Trophoblast cell (in vitro differentiated cells and primary cell): ENCODE measurements at regions not wholly inside any gene's neighbourhood (a gene's known extent, or its start where the extent isn't known, plus 50 kb on each side); places are given as distances from the start of the nearest gene placed in this dataset.

ENCODE experiments used
- DNase-seq, 2 donors: peaks; one replicate each; pipeline ENCODE4 v3.0.0-alpha.2; 2016
- H2AFZ ChIP-seq: 2 replicates; pipeline ENCODE4 v1.6.1; 2013; ENCODE audit warnings: low read length, moderate library complexity, mild to moderate bottlenecking; ENCODE audit not compliant: insufficient read depth, poor library complexity
- H2AK5ac ChIP-seq: 2 replicates; pipeline ENCODE4 v1.6.1; 2013; ENCODE audit warnings: mild to moderate bottlenecking, low read length
- H2BK120ac ChIP-seq: 2 replicates; pipeline ENCODE4 v1.6.1; 2013; ENCODE audit warnings: low read length, mild to moderate bottlenecking, moderate library complexity; ENCODE audit not compliant: insufficient read depth, poor library complexity
- H2BK12ac ChIP-seq: 2 replicates; pipeline ENCODE4 v1.6.1; 2013; ENCODE audit warnings: mild to moderate bottlenecking, low read length, moderate library complexity
- H2BK5ac ChIP-seq: 2 replicates; pipeline ENCODE4 v1.6.1; 2013; ENCODE audit warnings: low read length, low read depth, moderate library complexity, mild to moderate bottlenecking; ENCODE audit not compliant: poor library complexity
- H3K14ac ChIP-seq: 2 replicates; pipeline ENCODE4 v1.6.1; 2013; ENCODE audit warnings: mild to moderate bottlenecking, low read length
- H3K18ac ChIP-seq: 2 replicates; pipeline ENCODE4 v1.6.1; 2013; ENCODE audit warnings: mild to moderate bottlenecking, low read length
- H3K23ac ChIP-seq: 2 replicates; pipeline ENCODE4 v1.6.1; 2013; ENCODE audit warnings: low read length
- H3K27ac ChIP-seq: 2 replicates; pipeline ENCODE4 v1.5.1; 2013; ENCODE audit warnings: low read depth, mild to moderate bottlenecking, inconsistent platforms, low read length, moderate library complexity
- H3K27me3 ChIP-seq: 2 replicates; pipeline ENCODE4 v1.6.1; 2013; ENCODE audit warnings: inconsistent platforms, mild to moderate bottlenecking, low read length, moderate library complexity; ENCODE audit not compliant: insufficient read depth
- H3K36me3 ChIP-seq, 2 experiments: 1 replicate in 1 of 2; 2 replicates in 1 of 2; pipeline ENCODE4 v1.6.1; 2013; ENCODE audit warnings: low read length in 2 of 2, mild to moderate bottlenecking in 2 of 2, moderate library complexity in 1 of 2; ENCODE audit not compliant: insufficient read depth in 2 of 2, control insufficient read depth in 1 of 2
- H3K4ac ChIP-seq: 2 replicates; pipeline ENCODE4 v1.6.1; 2013; ENCODE audit warnings: low read depth, mild to moderate bottlenecking, low read length, moderate library complexity
- H3K4me1 ChIP-seq, 2 experiments: 1 replicate in 1 of 2; 2 replicates in 1 of 2; pipeline ENCODE4 v1.6.1; 2013; ENCODE audit warnings: low read length in 2 of 2, mild to moderate bottlenecking in 2 of 2, moderate library complexity in 1 of 2; ENCODE audit not compliant: insufficient read depth in 2 of 2, control insufficient read depth in 1 of 2
- H3K4me2 ChIP-seq: 2 replicates; pipeline ENCODE4 v1.6.1; 2013; ENCODE audit warnings: inconsistent platforms, mild to moderate bottlenecking, low read length, moderate library complexity
- H3K4me3 ChIP-seq: 2 replicates; pipeline ENCODE4 v1.5.1; 2013; ENCODE audit warnings: mild to moderate bottlenecking, low read depth, low read length, inconsistent platforms
- H3K79me1 ChIP-seq: one replicate; pipeline ENCODE4 v1.6.1; 2013; ENCODE audit warnings: low read length
- H3K79me2 ChIP-seq: 2 replicates; pipeline ENCODE4 v1.6.1; 2013; ENCODE audit warnings: low read length, mild to moderate bottlenecking; ENCODE audit not compliant: control insufficient read depth, insufficient read depth, poor library complexity
- H3K9ac ChIP-seq: 2 replicates; pipeline ENCODE4 v1.6.1; 2013; ENCODE audit warnings: mild to moderate bottlenecking, low read length
- H3K9me3 ChIP-seq: 2 replicates; pipeline ENCODE4 v1.6.1; 2013; ENCODE audit warnings: low read depth, mild to moderate bottlenecking, control low read depth, inconsistent platforms, low read length; ENCODE audit not compliant: insufficient read depth
- H4K12ac ChIP-seq: 2 replicates; pipeline ENCODE4 v1.6.1; 2013; ENCODE audit warnings: low read depth, mild to moderate bottlenecking, low read length, moderate library complexity
- H4K8ac ChIP-seq: 2 replicates; pipeline ENCODE4 v1.6.1; 2013; ENCODE audit warnings: low read depth, mild to moderate bottlenecking, low read length, moderate library complexity
- H4K91ac ChIP-seq: one replicate; pipeline ENCODE4 v1.6.1; 2013; ENCODE audit warnings: low read depth, mild to moderate bottlenecking, low read length, moderate library complexity
- WGBS: extraction: QIAGEN DNeasy Blood & Tissue Kit; methylation state at CpG from one replicate; pipeline ENCODE4 v1.1.7; 2013; ENCODE audit warnings: missing lambda C conversion rate; ENCODE audit not compliant: insufficient read length, insufficient coverage; ENCODE audit errors: extremely low coverage; 5-methylcytosine and 5-hydroxymethylcytosine counted together

DNA sequence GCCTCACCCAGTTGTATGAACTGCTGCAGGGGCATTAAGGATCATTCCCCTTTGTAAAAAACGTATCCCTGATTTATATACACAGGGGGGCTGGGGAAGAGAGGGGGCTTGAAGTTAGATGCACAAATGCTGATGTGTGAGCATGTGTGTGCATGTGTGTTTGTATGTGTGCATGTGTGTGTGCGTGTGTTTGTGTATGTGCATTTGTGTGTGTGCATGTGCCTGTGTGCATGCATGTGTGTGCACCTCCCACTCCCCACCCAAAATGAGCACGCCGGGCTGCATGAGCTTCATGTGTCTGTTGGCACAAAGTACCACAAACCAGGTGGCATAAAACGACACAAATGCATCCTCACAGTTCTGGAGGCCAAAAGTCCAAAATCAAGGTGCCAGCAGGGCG, 1315.2 kb downstream of the TBC1D22A start:
- Histone ChIP-seq H3K79me1 (no peaks in the 10 kb centered on the region), H2BK5ac (no peak overlapping the region), H3K9ac (no peak overlapping the region), H4K8ac (no peak overlapping the region), H2BK12ac (no peak overlapping the region), H3K4me1 (no peaks in the 10 kb centered on the region), H3K79me2 (no peaks in the 10 kb centered on the region), H3K27ac (no peak overlapping the region), H3K14ac (no peak overlapping the region), H3K27me3 (no peaks in the 10 kb centered on the region), H3K4ac (no peak overlapping the region), H3K18ac (no peak overlapping the region), H2AFZ (no peak overlapping the region), H4K12ac (no peak overlapping the region), H3K23ac (no peak overlapping the region), H3K36me3 (no peaks in the 10 kb centered on the region), H3K9me3 (no peaks in the 10 kb centered on the region), H3K4me3 (no peak overlapping the region), H4K91ac (no peak overlapping the region), H3K4me2 (no peak overlapping the region), H2AK5ac (no peak overlapping the region), H2BK120ac (no peak overlapping the region)
- DNase-seq, result no peak
- no CpG with 5 or more reads among the region's 6 CpGs for WGBS

DNA sequence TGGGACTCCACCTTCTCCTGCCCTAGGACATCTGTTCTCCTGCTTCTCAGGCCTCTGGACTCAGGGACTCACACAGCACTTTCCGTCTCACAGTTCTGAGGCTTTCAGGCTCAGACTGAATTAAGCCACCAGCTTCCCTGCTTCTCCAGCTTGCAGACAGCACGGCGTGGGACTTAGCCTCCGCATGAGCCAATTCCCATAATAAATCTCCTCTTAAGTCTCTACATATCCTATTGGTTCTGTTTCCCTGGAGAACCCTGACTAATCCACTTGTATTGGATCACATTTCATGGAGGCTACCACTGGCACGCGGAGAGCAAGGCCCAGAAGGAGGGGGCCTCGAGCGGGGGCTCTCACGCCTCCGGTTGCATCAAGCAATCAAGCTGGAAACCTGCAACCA, 1313.6 kb downstream of the TBC1D22A start:
- no peak overlapping the region for H2BK120ac ChIP-seq
- H3K9me3 ChIP-seq, result peaks cover 2% of the 10 kb centered on the region
- no peak overlapping the region for H3K4ac ChIP-seq
- H3K79me2 ChIP-seq, result no peaks in the 10 kb centered on the region
- H3K9ac ChIP-seq, result no peak overlapping the region
- no peak overlapping the region for H4K91ac ChIP-seq
- H3K36me3 ChIP-seq, result no peaks in the 10 kb centered on the region
- no peak overlapping the region for H3K18ac ChIP-seq
- H3K79me1 ChIP-seq, result no peaks in the 10 kb centered on the region
- WGBS, result no CpG with 5 or more reads among the region's 10 CpGs
- H4K12ac ChIP-seq, result no peak overlapping the region
- DNase-seq, result no peak
- no peak overlapping the region for H3K4me2 ChIP-seq
- H3K27me3 ChIP-seq, result no peaks in the 10 kb centered on the region
- H4K8ac ChIP-seq, result no peak overlapping the region
- H3K4me1 ChIP-seq, result no peaks in the 10 kb centered on the region
- H3K27ac ChIP-seq, result no peak overlapping the region
- H2AFZ ChIP-seq, result no peak overlapping the region
- no peak overlapping the region for H2BK5ac ChIP-seq
- H3K4me3 ChIP-seq, result no peak overlapping the region
- no peak overlapping the region for H2AK5ac ChIP-seq
- H3K23ac ChIP-seq, result no peak overlapping the region
- H3K14ac ChIP-seq, result no peak overlapping the region
- H2BK12ac ChIP-seq, result no peak overlapping the region

DNA sequence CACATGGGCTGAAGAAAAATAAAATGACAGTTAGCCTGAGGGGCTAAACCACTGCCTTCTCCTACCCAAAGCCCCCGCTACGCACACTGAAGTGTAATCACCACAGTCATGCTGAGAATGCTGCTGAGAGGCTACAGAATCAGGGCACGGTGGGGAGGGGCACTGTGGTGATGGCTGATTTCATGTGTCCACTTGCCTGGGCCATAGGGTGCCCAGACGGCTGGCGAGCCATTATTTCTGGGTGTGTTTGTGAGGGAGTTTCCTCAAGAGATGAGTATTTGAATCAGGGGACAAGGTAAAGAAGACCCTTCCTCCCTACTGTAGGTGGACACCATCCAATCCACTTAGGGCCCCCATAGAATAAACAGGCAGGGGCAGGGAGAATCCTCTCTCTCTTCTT, 1313.2 kb downstream of the TBC1D22A start:
- H3K79me2 ChIP-seq, result no peaks in the 10 kb centered on the region
- H3K18ac ChIP-seq, result no peak overlapping the region
- no peak overlapping the region for H3K23ac ChIP-seq
- H3K36me3 ChIP-seq, result no peaks in the 10 kb centered on the region
- no peak overlapping the region for H3K4me2 ChIP-seq
- peaks cover 2% of the 10 kb centered on the region for H3K9me3 ChIP-seq
- H4K91ac ChIP-seq, result no peak overlapping the region
- H3K27me3 ChIP-seq, result no peaks in the 10 kb centered on the region
- H2BK12ac ChIP-seq, result no peak overlapping the region
- H3K9ac ChIP-seq, result no peak overlapping the region
- H4K12ac ChIP-seq, result no peak overlapping the region
- no peaks in the 10 kb centered on the region for H3K79me1 ChIP-seq
- no peak overlapping the region for H3K4ac ChIP-seq
- no CpG with 5 or more reads among the region's 5 CpGs for WGBS
- no peaks in the 10 kb centered on the region for H3K4me1 ChIP-seq
- H3K4me3 ChIP-seq, result no peak overlapping the region
- no peak overlapping the region for H3K27ac ChIP-seq
- no peak overlapping the region for H2BK120ac ChIP-seq
- no peak overlapping the region for H2AFZ ChIP-seq
- no peak overlapping the region for H2BK5ac ChIP-seq
- H3K14ac ChIP-seq, result no peak overlapping the region
- DNase-seq, result no peak
- H2AK5ac ChIP-seq, result no peak overlapping the region
- H4K8ac ChIP-seq, result no peak overlapping the region

DNA sequence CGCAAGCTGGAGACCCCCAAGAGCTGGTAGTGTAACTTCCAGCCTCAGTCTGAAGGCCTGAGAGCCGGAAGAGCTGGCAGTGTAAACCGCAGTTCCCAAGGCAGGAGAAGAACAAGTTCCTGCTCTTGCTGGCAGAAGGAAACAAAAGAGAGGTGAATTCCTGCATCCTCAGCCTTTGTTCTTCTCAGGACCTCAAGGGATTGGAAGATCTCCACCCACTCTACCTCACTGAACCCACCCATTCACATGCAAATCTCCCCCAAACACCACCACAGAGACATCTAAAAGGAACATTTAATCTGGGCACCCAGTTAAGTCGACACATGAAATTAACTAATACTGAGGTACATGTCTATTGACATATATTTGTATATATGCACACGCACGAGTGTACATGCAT, 1310.3 kb downstream of the TBC1D22A start:
- Histone ChIP-seq H2AFZ (no peak overlapping the region), H2AK5ac (no peak overlapping the region), H3K27me3 (no peaks in the 10 kb centered on the region), H2BK5ac (no peak overlapping the region), H3K79me2 (no peaks in the 10 kb centered on the region), H2BK12ac (no peak overlapping the region), H3K4me3 (no peak overlapping the region), H3K9me3 (peaks cover 6% of the 10 kb centered on the region), H3K4me2 (no peak overlapping the region), H3K4ac (no peak overlapping the region), H3K18ac (no peak overlapping the region), H2BK120ac (no peak overlapping the region), H3K4me1 (no peaks in the 10 kb centered on the region), H3K79me1 (no peaks in the 10 kb centered on the region), H4K8ac (no peak overlapping the region), H3K27ac (no peak overlapping the region), H3K23ac (no peak overlapping the region), H4K12ac (no peak overlapping the region), H3K14ac (no peak overlapping the region), H3K9ac (no peak overlapping the region), H4K91ac (no peak overlapping the region), H3K36me3 (no peaks in the 10 kb centered on the region)
- no peak for DNase-seq
- no CpG with 5 or more reads among the region's 6 CpGs for WGBS
